ENCODE measurements at regions not wholly inside any gene's neighbourhood (a gene's known extent, or its start where the extent isn't known, plus 50 kb on each side); places are given as distances from the start of the nearest gene placed in this dataset.

DNA sequence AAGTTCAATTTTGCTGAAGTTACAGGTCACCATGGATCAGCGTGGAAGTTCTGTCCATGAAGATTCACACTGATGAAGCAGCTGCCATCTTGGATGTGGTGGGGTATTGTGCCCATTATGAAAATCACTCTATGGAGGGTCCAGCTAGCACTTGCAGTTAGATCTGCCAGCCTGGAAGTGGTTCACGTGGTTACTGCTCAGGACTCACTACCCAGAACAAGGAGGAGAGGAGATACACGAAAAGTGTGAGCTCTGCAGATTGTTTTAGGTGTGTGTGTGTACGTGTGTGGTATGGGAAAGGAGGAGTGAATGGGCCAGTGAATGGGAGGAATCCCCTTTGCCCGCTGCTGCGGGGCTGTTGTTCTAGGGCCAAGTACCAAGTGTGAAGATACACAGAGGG, 333.4 kb downstream of the MAF start:
- POLR2A ChIA-PET: no interaction called here
- H3K27ac Mint-ChIP-seq: no peak overlapping the region

GRCh38 chr16:79265701-79266100, 334.8 kb downstream of the MAF start:
- no peaks in the 10 kb centered on the region for H3K27me3 Mint-ChIP-seq (ENCODE audit: low read depth)
- ATAC-seq (no peak), DNase-seq (ENCODE audit: low spot score) (no peak)
- no peak overlapping the region for H3K4me3 Mint-ChIP-seq
- H3K4me1 Mint-ChIP-seq: peaks cover 24% of the 10 kb centered on the region
- H3K9me3 Mint-ChIP-seq: 0 out of 2 replicates have a peak, but pooled peaks cover 5% of the 10 kb centered on the region
- CTCF ChIA-PET: no interaction called here
- POLR2A ChIA-PET: no interaction called here
- TF ChIP-seq IRF2 (CRISPR knock-in tag; IDR thresholded peaks at IDR 0.05; ENCODE audit: borderline replicate concordance, low read depth) (no peak), SMAD4 (CRISPR knock-in tag; IDR thresholded peaks at IDR 0.05) (no peak), TEAD1 (CRISPR knock-in tag; IDR thresholded peaks at IDR 0.05) (no peak), ZNF425 (CRISPR knock-in tag; conservative IDR thresholded peaks at IDR 0.05) (no peak)
- no peak overlapping the region for H3K27ac Mint-ChIP-seq
- H3K36me3 Mint-ChIP-seq: no peaks in the 10 kb centered on the region; the same call in 1 of the 2 replicates

More for the DNA sequence above, 333.4 kb downstream of the MAF start:
- H3K27me3 Mint-ChIP-seq (ENCODE audit: low read depth): no peaks in the 10 kb centered on the region
- 0 out of 2 replicates have a peak, but pooled peaks cover 5% of the 10 kb centered on the region for H3K9me3 Mint-ChIP-seq
- no peak for ATAC-seq
- H3K4me3 Mint-ChIP-seq: no peak overlapping the region
- TF ChIP-seq ZNF232 (CRISPR knock-in tag; IDR thresholded peaks at IDR 0.05): no peak
- TF ChIP-seq ATF2 (CRISPR knock-in tag; IDR thresholded peaks at IDR 0.05; ENCODE audit: borderline replicate concordance, low read depth): no peak
- TF ChIP-seq ZNF416 (CRISPR knock-in tag; IDR thresholded peaks at IDR 0.05): no peak
- TF ChIP-seq MYBL2 (CRISPR knock-in tag; IDR thresholded peaks at IDR 0.05): no peak
- no peak for TF ChIP-seq ZNF121 (CRISPR knock-in tag; IDR thresholded peaks at IDR 0.05)
- DNase-seq (ENCODE audit: low spot score): no peak
- H3K4me1 Mint-ChIP-seq: peaks cover 20% of the 10 kb centered on the region
- no peaks in the 10 kb centered on the region; the same call in 1 of the 2 replicates for H3K36me3 Mint-ChIP-seq
- CTCF ChIA-PET: no interaction called here

DNA sequence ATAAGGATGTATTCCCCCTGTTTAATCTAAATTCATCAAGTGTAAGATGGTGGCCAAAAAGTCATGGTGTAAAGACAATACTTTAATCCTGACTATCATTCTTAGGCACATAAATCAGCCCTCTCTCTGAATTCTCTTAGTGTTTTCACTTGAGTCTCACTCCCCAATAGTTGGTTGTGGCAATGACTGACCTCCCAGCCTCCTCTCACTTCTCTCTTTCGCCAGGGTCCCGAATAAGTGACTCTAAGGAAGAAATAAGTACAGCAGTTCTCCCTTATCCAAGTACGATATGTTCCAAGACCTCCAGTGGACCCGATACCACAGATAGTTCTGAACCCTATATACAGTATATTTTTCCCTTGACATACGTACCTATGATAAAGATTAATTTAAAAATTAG, 335.3 kb downstream of the MAF start:
- Mint-ChIP-seq H3K27ac (no peak overlapping the region), H3K36me3 (no peaks in the 10 kb centered on the region; the same call in 1 of the 2 replicates), H3K4me3 (no peak overlapping the region), H3K9me3 (0 out of 2 replicates have a peak, but pooled peaks cover 5% of the 10 kb centered on the region), H3K4me1 (peaks cover 24% of the 10 kb centered on the region), H3K27me3 (ENCODE audit: low read depth) (no peaks in the 10 kb centered on the region)
- ATAC-seq (no peak), DNase-seq (ENCODE audit: low spot score) (no peak)
- CTCF ChIA-PET: interaction anchor here (0.8 kb wide), 1 partner anchor 333 kb away, joined by 4 read pairs; no protein-coding TSS in a partner anchor
- POLR2A ChIA-PET: no interaction called here
- TF ChIP-seq ELF4 (CRISPR knock-in tag; IDR thresholded peaks at IDR 0.05; ENCODE audit: low read depth) (no peak), NR3C1 (CRISPR knock-in tag; conservative IDR thresholded peaks at IDR 0.05; ENCODE audit: low read depth) (no peak), ZNF512 (CRISPR knock-in tag; IDR thresholded peaks at IDR 0.05; ENCODE audit: borderline replicate concordance) (no peak), NR1H2 (CRISPR knock-in tag; IDR thresholded peaks at IDR 0.05) (no peak), ZNF263 (CRISPR knock-in tag; IDR thresholded peaks at IDR 0.05; ENCODE audit: low read depth) (no peak), FOXJ3 (CRISPR knock-in tag; IDR thresholded peaks at IDR 0.05; ENCODE audit: borderline replicate concordance) (no peak), ZNF416 (CRISPR knock-in tag; IDR thresholded peaks at IDR 0.05) (no peak), EMX1 (CRISPR knock-in tag; IDR thresholded peaks at IDR 0.05) (no peak), ATF6 (CRISPR knock-in tag; IDR thresholded peaks at IDR 0.05) (no peak), IRF1 (CRISPR knock-in tag; IDR thresholded peaks at IDR 0.05) (no peak), TEAD1 (CRISPR knock-in tag; IDR thresholded peaks at IDR 0.05) (no peak), NFYB (CRISPR knock-in tag; conservative IDR thresholded peaks at IDR 0.05; ENCODE audit: low read depth) (no peak)
- TF ChIP-seq, protein P1, sequence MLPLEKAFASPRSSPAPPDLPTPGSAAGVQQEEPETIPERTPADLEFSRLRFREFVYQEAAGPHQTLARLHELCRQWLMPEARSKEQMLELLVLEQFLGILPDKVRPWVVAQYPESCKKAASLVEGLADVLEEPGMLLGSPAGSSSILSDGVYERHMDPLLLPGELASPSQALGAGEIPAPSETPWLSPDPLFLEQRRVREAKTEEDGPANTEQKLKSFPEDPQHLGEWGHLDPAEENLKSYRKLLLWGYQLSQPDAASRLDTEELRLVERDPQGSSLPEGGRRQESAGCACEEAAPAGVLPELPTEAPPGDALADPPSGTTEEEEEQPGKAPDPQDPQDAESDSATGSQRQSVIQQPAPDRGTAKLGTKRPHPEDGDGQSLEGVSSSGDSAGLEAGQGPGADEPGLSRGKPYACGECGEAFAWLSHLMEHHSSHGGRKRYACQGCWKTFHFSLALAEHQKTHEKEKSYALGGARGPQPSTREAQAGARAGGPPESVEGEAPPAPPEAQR (CRISPR knock-in tag; IDR thresholded peaks at IDR 0.05): no peak
